ENCODE measurements at regions not wholly inside any gene's neighbourhood (a gene's known extent, or its start where the extent isn't known, plus 50 kb on each side); places are given as distances from the start of the nearest gene placed in this dataset.

DNA sequence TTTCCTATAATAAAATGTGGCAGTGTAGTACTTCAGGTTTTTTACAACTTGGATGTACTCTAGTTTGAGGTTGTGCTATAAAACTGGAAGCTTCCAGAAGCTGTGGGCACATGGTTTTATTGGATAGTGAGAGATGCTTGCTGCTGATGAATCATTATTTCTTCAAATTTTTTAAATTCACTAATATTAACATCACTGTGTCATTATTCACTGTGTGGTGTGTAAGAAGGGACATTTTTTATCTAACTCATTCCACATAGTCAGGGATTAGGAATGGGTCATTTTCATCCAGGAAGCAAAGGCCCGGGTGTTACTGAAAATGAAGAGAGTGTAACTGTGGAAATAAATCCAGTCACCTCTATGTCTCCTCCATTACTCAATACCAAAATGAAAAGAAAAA is 421.0 kb downstream of the TENT5A start:
- TF ChIP-seq, protein P1, sequence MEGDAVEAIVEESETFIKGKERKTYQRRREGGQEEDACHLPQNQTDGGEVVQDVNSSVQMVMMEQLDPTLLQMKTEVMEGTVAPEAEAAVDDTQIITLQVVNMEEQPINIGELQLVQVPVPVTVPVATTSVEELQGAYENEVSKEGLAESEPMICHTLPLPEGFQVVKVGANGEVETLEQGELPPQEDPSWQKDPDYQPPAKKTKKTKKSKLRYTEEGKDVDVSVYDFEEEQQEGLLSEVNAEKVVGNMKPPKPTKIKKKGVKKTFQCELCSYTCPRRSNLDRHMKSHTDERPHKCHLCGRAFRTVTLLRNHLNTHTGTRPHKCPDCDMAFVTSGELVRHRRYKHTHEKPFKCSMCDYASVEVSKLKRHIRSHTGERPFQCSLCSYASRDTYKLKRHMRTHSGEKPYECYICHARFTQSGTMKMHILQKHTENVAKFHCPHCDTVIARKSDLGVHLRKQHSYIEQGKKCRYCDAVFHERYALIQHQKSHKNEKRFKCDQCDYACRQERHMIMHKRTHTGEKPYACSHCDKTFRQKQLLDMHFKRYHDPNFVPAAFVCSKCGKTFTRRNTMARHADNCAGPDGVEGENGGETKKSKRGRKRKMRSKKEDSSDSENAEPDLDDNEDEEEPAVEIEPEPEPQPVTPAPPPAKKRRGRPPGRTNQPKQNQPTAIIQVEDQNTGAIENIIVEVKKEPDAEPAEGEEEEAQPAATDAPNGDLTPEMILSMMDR (IDR thresholded peaks at IDR 0.05) = no peak
- no peak for TF ChIP-seq POLR2A (IDR thresholded peaks at IDR 0.05)

Measured in testis (tissue), 2 donors.